ENCODE measurements at regions not wholly inside any gene's neighbourhood (a gene's known extent, or its start where the extent isn't known, plus 50 kb on each side); places are given as distances from the start of the nearest gene placed in this dataset.

DNA sequence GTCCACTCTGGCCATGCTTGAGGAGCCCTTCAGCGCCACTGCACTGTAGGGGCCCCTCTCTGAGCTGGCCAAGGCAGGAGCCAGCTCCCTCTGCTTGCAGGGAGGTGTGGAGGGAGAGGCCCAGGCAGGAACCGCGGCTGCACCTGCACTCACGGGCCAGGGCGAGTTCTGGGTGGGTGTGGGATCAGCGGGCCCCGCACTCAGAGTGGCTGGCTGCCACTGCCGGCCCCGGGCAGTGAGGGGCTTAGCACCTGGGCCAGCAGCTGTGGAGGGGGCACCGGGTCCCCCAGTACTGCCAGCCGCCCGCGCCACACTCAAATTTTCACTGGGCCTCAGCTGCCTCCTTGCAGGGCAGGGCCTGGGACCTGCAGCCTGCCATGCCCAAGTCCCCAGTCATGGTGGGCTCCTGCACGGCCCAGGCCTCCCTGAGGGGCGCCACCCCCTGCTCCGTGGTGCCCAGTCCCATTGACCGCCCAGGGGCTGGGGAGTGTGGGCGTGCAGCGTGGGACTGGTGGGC lies 347.2 kb upstream of the SPOCK3 start:
- DNase-seq (ENCODE audit: low spot score in 2 of 2, unreplicated experiment in 2 of 2), result no peak
- H3K36me3 Mint-ChIP-seq, result no peaks in the 10 kb centered on the region
- H3K27me3 Mint-ChIP-seq (ENCODE audit: low read depth), result no peaks in the 10 kb centered on the region
- TF ChIP-seq, protein P1, sequence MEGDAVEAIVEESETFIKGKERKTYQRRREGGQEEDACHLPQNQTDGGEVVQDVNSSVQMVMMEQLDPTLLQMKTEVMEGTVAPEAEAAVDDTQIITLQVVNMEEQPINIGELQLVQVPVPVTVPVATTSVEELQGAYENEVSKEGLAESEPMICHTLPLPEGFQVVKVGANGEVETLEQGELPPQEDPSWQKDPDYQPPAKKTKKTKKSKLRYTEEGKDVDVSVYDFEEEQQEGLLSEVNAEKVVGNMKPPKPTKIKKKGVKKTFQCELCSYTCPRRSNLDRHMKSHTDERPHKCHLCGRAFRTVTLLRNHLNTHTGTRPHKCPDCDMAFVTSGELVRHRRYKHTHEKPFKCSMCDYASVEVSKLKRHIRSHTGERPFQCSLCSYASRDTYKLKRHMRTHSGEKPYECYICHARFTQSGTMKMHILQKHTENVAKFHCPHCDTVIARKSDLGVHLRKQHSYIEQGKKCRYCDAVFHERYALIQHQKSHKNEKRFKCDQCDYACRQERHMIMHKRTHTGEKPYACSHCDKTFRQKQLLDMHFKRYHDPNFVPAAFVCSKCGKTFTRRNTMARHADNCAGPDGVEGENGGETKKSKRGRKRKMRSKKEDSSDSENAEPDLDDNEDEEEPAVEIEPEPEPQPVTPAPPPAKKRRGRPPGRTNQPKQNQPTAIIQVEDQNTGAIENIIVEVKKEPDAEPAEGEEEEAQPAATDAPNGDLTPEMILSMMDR (IDR thresholded peaks at IDR 0.05; ENCODE audit: unreplicated experiment), result no peak
- H3K9me3 Mint-ChIP-seq, result peaks cover 47% of the 10 kb centered on the region
- H3K4me1 Mint-ChIP-seq, result no peaks in the 10 kb centered on the region
- H3K27ac Mint-ChIP-seq, result no peak overlapping the region
- no peak overlapping the region for H3K4me3 Mint-ChIP-seq

GRCh38 chr4:167587361-167587760 lies 353.1 kb upstream of the SPOCK3 start:
- H3K4me3 Mint-ChIP-seq, result no peak overlapping the region
- no peak for DNase-seq (ENCODE audit: low spot score in 2 of 2, unreplicated experiment in 2 of 2)
- no peaks in the 10 kb centered on the region for H3K36me3 Mint-ChIP-seq
- no peaks in the 10 kb centered on the region for H3K4me1 Mint-ChIP-seq
- H3K27me3 Mint-ChIP-seq (ENCODE audit: low read depth), result no peaks in the 10 kb centered on the region
- H3K27ac Mint-ChIP-seq, result no peak overlapping the region
- peaks cover 35% of the 10 kb centered on the region for H3K9me3 Mint-ChIP-seq
- TF ChIP-seq, protein P1 (IDR thresholded peaks at IDR 0.05; ENCODE audit: unreplicated experiment), result no peak

GRCh38 chr4:167595898-167596297 lies 361.6 kb upstream of the SPOCK3 start:
- Mint-ChIP-seq H3K4me3 (no peak overlapping the region), H3K27me3 (ENCODE audit: low read depth) (no peaks in the 10 kb centered on the region), H3K27ac (no peak overlapping the region), H3K36me3 (no peaks in the 10 kb centered on the region), H3K4me1 (no peaks in the 10 kb centered on the region), H3K9me3 (peaks cover 6% of the 10 kb centered on the region)
- TF ChIP-seq, protein P1 (IDR thresholded peaks at IDR 0.05; ENCODE audit: unreplicated experiment), result no peak
- no peak for DNase-seq (ENCODE audit: low spot score in 2 of 2, unreplicated experiment in 2 of 2)

GRCh38 chr4:167602157-167602556 lies 367.9 kb upstream of the SPOCK3 start:
- H3K36me3 Mint-ChIP-seq, result no peaks in the 10 kb centered on the region
- no peak overlapping the region for H3K4me3 Mint-ChIP-seq
- H3K4me1 Mint-ChIP-seq, result no peaks in the 10 kb centered on the region
- DNase-seq (ENCODE audit: low spot score in 2 of 2, unreplicated experiment in 2 of 2), result no peak
- TF ChIP-seq, protein P1 (IDR thresholded peaks at IDR 0.05; ENCODE audit: unreplicated experiment), result no peak
- H3K9me3 Mint-ChIP-seq, result no peaks in the 10 kb centered on the region
- peaks cover 3% of the 10 kb centered on the region for H3K27me3 Mint-ChIP-seq (ENCODE audit: low read depth)
- no peak overlapping the region for H3K27ac Mint-ChIP-seq

DNA sequence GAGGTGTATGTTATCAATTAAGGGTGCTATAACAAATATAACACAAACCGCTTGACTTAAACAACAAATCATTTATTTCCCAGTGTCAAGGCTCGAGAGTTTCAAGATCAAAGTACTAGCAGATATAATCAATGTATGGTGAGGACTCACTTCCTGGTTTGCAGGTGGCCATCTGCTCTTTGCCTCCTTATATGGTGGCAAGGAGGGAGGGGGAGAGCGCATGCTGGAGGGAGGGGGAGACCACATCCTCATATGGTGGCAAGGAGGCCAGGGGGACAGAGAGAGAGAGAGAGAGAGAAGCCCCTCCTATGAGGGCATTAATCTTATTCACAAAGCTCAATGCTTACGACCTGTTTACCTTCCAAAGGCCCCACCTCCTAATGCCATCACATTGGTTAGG lies 372.3 kb upstream of the SPOCK3 start:
- Mint-ChIP-seq H3K4me1 (no peaks in the 10 kb centered on the region), H3K9me3 (peaks cover 11% of the 10 kb centered on the region), H3K36me3 (no peaks in the 10 kb centered on the region), H3K27me3 (ENCODE audit: low read depth) (peaks cover 3% of the 10 kb centered on the region), H3K4me3 (no peak overlapping the region), H3K27ac (no peak overlapping the region)
- no peak for DNase-seq (ENCODE audit: low spot score in 2 of 2, unreplicated experiment in 2 of 2)
- TF ChIP-seq, protein P1 (IDR thresholded peaks at IDR 0.05; ENCODE audit: unreplicated experiment), result no peak

- TF ChIP-seq, protein P1 (IDR thresholded peaks at IDR 0.05; ENCODE audit: unreplicated experiment), result no peak
- H3K9me3 Mint-ChIP-seq, result peaks cover 25% of the 10 kb centered on the region
- no peak for DNase-seq (ENCODE audit: low spot score in 2 of 2, unreplicated experiment in 2 of 2)
These were observed 379.1 kb upstream of the SPOCK3 start for GRCh38 chr4:167613381-167613780.

More at GRCh38 chr4:167613381-167613780, 379.1 kb upstream of the SPOCK3 start:
- Mint-ChIP-seq H3K36me3 (no peaks in the 10 kb centered on the region), H3K4me3 (no peak overlapping the region), H3K27me3 (ENCODE audit: low read depth) (no peaks in the 10 kb centered on the region), H3K27ac (no peak overlapping the region), H3K4me1 (no peaks in the 10 kb centered on the region)

Measured in mesothelial cell of epicardium (in vitro differentiated cells).